ENCODE measurements at regions not wholly inside any gene's neighbourhood (a gene's known extent, or its start where the extent isn't known, plus 50 kb on each side); places are given as distances from the start of the nearest gene placed in this dataset.
"Not testable (repeated sequence)": the region's sequence is repeated elsewhere in the genome, so short reads cannot be mapped to it uniquely, and the experiment has no call there.

GRCh38 chr19:20470345-20471135 is 95.0 kb downstream of the ZNF737 start:
- Mint-ChIP-seq H3K9me3 (peaks cover 5% of the 10 kb centered on the region), H3K4me1 (no peaks in the 10 kb centered on the region), H3K4me3 (no peak overlapping the region), H3K36me3 (ENCODE audit: low read depth) (no peaks in the 10 kb centered on the region), H3K27ac (peak overlapping the region in 2 of 3 experiments; percentile 15 to 48), H3K27me3 (ENCODE audit: low read depth) (no peaks in the 10 kb centered on the region)
- TF ChIP-seq, protein P1, sequence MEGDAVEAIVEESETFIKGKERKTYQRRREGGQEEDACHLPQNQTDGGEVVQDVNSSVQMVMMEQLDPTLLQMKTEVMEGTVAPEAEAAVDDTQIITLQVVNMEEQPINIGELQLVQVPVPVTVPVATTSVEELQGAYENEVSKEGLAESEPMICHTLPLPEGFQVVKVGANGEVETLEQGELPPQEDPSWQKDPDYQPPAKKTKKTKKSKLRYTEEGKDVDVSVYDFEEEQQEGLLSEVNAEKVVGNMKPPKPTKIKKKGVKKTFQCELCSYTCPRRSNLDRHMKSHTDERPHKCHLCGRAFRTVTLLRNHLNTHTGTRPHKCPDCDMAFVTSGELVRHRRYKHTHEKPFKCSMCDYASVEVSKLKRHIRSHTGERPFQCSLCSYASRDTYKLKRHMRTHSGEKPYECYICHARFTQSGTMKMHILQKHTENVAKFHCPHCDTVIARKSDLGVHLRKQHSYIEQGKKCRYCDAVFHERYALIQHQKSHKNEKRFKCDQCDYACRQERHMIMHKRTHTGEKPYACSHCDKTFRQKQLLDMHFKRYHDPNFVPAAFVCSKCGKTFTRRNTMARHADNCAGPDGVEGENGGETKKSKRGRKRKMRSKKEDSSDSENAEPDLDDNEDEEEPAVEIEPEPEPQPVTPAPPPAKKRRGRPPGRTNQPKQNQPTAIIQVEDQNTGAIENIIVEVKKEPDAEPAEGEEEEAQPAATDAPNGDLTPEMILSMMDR (IDR thresholded peaks at IDR 0.05; ENCODE audit: unreplicated experiment in 3 of 3): no peak

- not testable (repeated sequence) for H3K36me3 Mint-ChIP-seq (ENCODE audit: low read depth); H3K9me3 Mint-ChIP-seq; H3K4me3 Mint-ChIP-seq; H3K27me3 Mint-ChIP-seq (ENCODE audit: low read depth); H3K4me1 Mint-ChIP-seq
- H3K27ac Mint-ChIP-seq: peak overlapping the region in 2 of 3 experiments; percentile 69 to 92
These were observed 99.0 kb downstream of the ZNF737 start for GRCh38 chr19:20466638-20466990.

GRCh38 chr19:20465922-20466637 is 99.5 kb downstream of the ZNF737 start:
- Mint-ChIP-seq H3K4me3 (peak overlapping the region in 1 of 3 experiments; percentile 16), H3K27ac (peak overlapping the region; percentile 69 to 92 (median 73))
- H3K9me3 Mint-ChIP-seq; H3K36me3 Mint-ChIP-seq (ENCODE audit: low read depth); H3K4me1 Mint-ChIP-seq; H3K27me3 Mint-ChIP-seq (ENCODE audit: low read depth): not testable (repeated sequence)

GRCh38 chr19:20453425-20453935 is 112.1 kb downstream of the ZNF737 start:
- Mint-ChIP-seq H3K4me1 (no peaks in the 10 kb centered on the region), H3K4me3 (no peak overlapping the region), H3K27me3 (ENCODE audit: low read depth) (no peaks in the 10 kb centered on the region), H3K9me3 (no peaks in the 10 kb centered on the region), H3K27ac (no peak overlapping the region), H3K36me3 (ENCODE audit: low read depth) (no peaks in the 10 kb centered on the region)
- TF ChIP-seq, protein P1 (IDR thresholded peaks at IDR 0.05; ENCODE audit: unreplicated experiment in 3 of 3): no peak

- Mint-ChIP-seq H3K4me3 (no peak overlapping the region), H3K27me3 (ENCODE audit: low read depth) (no peaks in the 10 kb centered on the region), H3K36me3 (ENCODE audit: low read depth) (no peaks in the 10 kb centered on the region), H3K4me1 (no peaks in the 10 kb centered on the region), H3K9me3 (no peaks in the 10 kb centered on the region), H3K27ac (no peak overlapping the region)
- TF ChIP-seq, protein P1 (IDR thresholded peaks at IDR 0.05; ENCODE audit: unreplicated experiment in 3 of 3): no peak
These were observed 121.2 kb downstream of the ZNF737 start for GRCh38 chr19:20444202-20444885.

DNA sequence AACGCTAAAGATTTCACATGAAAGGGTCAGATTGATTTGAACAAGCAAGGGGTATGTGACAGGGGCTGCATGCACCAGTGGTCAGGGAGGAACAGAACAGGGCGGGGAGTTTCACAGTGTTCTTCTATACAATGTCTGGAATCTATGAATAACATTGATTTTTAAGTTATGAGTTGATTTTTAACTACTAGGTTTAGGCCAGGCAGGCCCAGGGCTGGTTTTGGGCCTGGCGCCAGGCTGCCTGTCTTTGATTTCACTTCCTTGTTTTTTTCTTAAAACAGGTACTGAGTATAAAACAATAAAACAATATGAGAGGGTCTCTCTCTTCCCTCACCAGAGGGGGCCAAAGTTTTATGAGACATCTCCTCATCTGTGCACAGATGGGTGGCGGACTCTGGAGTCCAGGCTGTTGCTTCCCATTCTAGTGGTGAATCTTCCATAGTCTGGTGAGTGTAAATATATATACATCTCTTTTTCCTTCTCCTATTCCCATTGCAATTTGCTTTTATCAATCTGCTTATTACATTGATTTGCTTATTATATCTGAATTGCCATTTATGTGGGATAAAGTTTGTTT is 133.2 kb downstream of the ZNF737 start:
- not testable (repeated sequence) for H3K4me1 Mint-ChIP-seq; H3K9me3 Mint-ChIP-seq; H3K27me3 Mint-ChIP-seq (ENCODE audit: low read depth); H3K36me3 Mint-ChIP-seq (ENCODE audit: low read depth)
- Mint-ChIP-seq H3K27ac (peak overlapping the region; percentile 52 to 88 (median 68)), H3K4me3 (peak overlapping the region in 2 of 3 experiments; percentile 61 to 62)

DNA sequence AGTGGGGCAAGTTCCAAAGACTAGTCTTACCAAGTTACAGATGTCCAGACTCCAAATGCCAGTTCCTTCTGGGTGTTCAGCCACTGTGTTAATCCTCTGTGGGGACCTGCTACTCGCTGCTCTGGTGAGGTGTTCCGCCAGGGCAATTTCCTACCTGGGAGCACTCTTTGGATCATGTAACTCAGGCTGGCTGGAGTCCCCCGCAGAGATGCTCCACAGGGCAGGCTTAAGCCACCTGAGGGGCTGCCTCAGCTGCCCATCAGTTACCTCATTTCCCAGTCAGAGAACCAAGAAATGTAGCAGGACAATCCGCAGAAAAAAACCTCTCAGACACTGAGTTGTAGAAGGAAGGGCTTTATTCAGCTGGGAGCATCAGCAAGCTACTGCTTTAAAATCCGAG is 133.8 kb downstream of the ZNF737 start:
- Mint-ChIP-seq H3K27ac (peak overlapping the region; percentile 52 to 88 (median 68)), H3K4me3 (peak overlapping the region in 1 of 3 experiments; percentile 61), H3K27me3 (ENCODE audit: low read depth) (no peaks in the 10 kb centered on the region), H3K9me3 (no peaks in the 10 kb centered on the region), H3K36me3 (ENCODE audit: low read depth) (no peaks in the 10 kb centered on the region), H3K4me1 (no peaks in the 10 kb centered on the region)
- TF ChIP-seq, protein P1 (IDR thresholded peaks at IDR 0.05; ENCODE audit: unreplicated experiment in 3 of 3): no peak

Measured in nephron (organoid).